AG04449 (cell line): ENCODE measurements at regions not wholly inside any gene's neighbourhood (a gene's known extent, or its start where the extent isn't known, plus 50 kb on each side); places are given as distances from the start of the nearest gene placed in this dataset.

Source experiments
- CTCF ChIA-PET: fragments of 350-600 bp; formaldehyde crosslinking; extraction: SDS; loops from one replicate; lab custom pipeline; 2021; ENCODE audit warnings: antibody characterized with exemption; lab: Yijun Ruan, JAX
- POLR2A ChIA-PET: fragments of 400-600, 350-600 bp; formaldehyde crosslinking; extraction: SDS; loops from one replicate; lab custom pipeline; 2020; ENCODE audit warnings: antibody characterized with exemption, inconsistent platforms; lab: Yijun Ruan, JAX
- DNase-seq: peaks from one replicate; pipeline ENCODE4 v3.0.0-alpha.2; 2010; ENCODE audit warnings: low read depth, low spot score
- H3K4me3 ChIP-seq: 2 replicates; pipeline ENCODE4 v1.5.1; 2011; ENCODE audit warnings: low read depth, mild to moderate bottlenecking, control low read depth, low read length
- TF ChIP-seq, protein P1 (sequence below): IDR thresholded peaks from one replicate; pipeline ENCODE4 v1.5.1; 2011; ENCODE audit warnings: mild to moderate bottlenecking, moderate library complexity, low read length, control low read depth, inconsistent platforms; ENCODE audit not compliant: insufficient read depth; ENCODE audit errors: missing control alignments

GRCh38 chr13:80196756-80197155 is 144.2 kb downstream of the SPRY2 start:
- ChIA-PET CTCF (interaction anchor here (1.2 kb wide), 1 partner anchor 13 kb away, joined by 3 read pairs; no protein-coding TSS in a partner anchor), POLR2A (no interaction called here)
- TF ChIP-seq, protein P1, sequence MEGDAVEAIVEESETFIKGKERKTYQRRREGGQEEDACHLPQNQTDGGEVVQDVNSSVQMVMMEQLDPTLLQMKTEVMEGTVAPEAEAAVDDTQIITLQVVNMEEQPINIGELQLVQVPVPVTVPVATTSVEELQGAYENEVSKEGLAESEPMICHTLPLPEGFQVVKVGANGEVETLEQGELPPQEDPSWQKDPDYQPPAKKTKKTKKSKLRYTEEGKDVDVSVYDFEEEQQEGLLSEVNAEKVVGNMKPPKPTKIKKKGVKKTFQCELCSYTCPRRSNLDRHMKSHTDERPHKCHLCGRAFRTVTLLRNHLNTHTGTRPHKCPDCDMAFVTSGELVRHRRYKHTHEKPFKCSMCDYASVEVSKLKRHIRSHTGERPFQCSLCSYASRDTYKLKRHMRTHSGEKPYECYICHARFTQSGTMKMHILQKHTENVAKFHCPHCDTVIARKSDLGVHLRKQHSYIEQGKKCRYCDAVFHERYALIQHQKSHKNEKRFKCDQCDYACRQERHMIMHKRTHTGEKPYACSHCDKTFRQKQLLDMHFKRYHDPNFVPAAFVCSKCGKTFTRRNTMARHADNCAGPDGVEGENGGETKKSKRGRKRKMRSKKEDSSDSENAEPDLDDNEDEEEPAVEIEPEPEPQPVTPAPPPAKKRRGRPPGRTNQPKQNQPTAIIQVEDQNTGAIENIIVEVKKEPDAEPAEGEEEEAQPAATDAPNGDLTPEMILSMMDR = no peak
- H3K4me3 ChIP-seq = no peak overlapping the region
- DNase-seq = no peak

GRCh38 chr13:80195649-80196048 is 145.3 kb downstream of the SPRY2 start:
- TF ChIP-seq, protein P1 = no peak
- ChIA-PET CTCF (no interaction called here), POLR2A (no interaction called here)
- no peak overlapping the region for H3K4me3 ChIP-seq
- no peak for DNase-seq

GRCh38 chr13:80189889-80190597 is 150.9 kb downstream of the SPRY2 start:
- no peak overlapping the region for H3K4me3 ChIP-seq
- POLR2A ChIA-PET = no interaction called here
- no peak for DNase-seq
- TF ChIP-seq, protein P1 = no peak
- CTCF ChIA-PET = interaction anchor here (0.7 kb wide), 1 partner anchor 29 kb away, joined by 3 read pairs; no protein-coding TSS in a partner anchor

GRCh38 chr13:80180740-80181355 is 160.1 kb downstream of the SPRY2 start:
- TF ChIP-seq, protein P1 = no peak
- H3K4me3 ChIP-seq = no peak overlapping the region
- no peak for DNase-seq
- ChIA-PET CTCF (no interaction called here), POLR2A (no interaction called here)

DNA sequence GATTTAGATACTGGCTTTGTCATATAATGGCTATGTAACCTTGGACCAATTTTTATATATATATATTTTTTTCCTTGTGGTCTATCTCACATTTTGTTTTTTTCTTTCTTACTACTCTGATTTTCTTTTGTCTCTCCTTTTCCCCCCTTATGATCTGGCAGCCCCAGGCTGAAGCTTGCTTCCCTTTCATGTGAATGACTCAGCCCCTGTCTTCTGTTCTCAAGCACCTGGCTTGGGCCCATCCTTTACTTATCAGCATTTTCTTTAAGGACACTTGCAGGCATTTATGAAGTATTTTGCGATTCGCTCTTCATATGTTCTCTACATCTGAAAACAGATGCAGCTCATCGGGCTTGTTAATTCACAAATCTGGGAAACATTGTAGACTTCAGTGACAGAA is 163.6 kb downstream of the SPRY2 start:
- ChIA-PET POLR2A (no interaction called here), CTCF (interaction anchor here (2.1 kb wide), 1 partner anchor 166 kb away, joined by 4 read pairs; no protein-coding TSS in a partner anchor)
- DNase-seq = no peak
- TF ChIP-seq, protein P1 = no peak
- no peak overlapping the region for H3K4me3 ChIP-seq

DNA sequence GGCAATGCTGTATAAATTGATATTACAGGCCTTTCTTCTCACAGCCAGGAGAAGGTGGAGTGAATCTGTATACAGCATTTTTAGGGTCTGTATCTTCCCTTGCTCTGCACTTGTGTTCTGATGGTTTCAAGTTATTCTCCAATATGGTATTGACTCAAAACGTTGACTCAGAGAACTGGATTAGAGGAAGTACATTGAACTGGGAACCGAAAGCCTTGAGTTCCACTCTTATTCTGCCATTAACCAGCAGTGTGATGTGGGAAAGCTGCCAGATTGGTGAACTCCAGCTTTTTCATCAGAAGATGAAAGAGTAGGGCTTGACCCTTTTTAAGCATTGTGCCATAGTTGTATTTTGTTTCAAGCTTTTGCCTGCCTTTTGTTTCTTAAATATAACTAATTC is 167.7 kb downstream of the SPRY2 start:
- TF ChIP-seq, protein P1 = no peak
- CTCF ChIA-PET = no interaction called here
- POLR2A ChIA-PET = no interaction called here

More for the DNA sequence above, 167.7 kb downstream of the SPRY2 start:
- DNase-seq = no peak
- H3K4me3 ChIP-seq = no peak overlapping the region
